ENCODE measurements at regions not wholly inside any gene's neighbourhood (a gene's known extent, or its start where the extent isn't known, plus 50 kb on each side); places are given as distances from the start of the nearest gene placed in this dataset.

DNA sequence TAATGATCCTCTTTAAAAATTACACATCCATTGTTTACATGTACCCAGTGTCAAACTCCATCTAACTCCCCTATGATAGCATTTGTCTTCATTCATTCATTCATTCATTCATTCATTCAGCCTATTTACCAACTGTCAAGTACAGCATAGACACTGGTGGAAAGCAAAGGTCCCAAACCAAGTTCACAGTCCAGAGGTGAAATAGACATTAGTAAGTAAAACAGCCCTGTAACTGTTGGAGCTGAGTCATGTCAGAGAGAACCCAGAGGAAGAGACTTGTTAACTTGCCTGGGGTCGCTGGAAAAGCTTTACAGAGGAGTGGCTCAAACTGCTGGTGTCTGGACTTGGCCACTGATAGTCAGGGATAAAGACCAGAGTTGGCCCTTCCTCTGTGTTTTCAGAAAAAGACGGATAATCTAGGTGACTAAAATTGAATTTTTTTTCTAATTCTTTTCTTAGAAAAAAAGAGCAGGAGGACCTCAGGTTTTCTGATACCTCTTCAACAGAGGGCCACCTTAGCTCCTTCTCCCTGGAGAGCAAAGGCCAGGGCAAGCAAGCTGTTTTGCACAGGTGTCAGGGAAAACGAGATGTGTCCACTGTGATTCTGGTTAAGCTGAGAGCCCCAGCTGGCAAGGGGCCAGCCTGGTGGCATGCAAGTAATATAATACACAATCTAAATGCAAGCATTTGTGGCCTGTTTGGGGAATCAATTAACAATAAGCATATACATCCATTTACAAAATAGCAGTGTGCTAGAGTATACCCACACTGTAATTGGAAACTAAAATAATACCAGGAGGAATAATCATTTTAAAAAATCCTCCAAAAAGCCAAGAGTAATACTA is 96.7 kb upstream of the SLC14A2 start:
- POLR2A ChIA-PET: no interaction called here
- Histone ChIP-seq H3K9me3 (replicated peaks; ENCODE audit: control insufficient read depth, insufficient read depth, low read length) (no peaks in the 10 kb centered on the region; the same call in 2 of the 3 replicates), H4K20me1 (ENCODE audit: control insufficient read depth, insufficient read depth) (no peaks in the 10 kb centered on the region), H3K36me3 (ENCODE audit: control insufficient read depth in 2 of 2, insufficient read depth in 2 of 2, low read length in 1 of 2) (no peaks in the 10 kb centered on the region), H3K27me3 (replicated peaks in 1 of 2; ENCODE audit: control insufficient read depth in 2 of 2, insufficient read depth in 2 of 2, low read length in 1 of 2) (no peaks in the 10 kb centered on the region; a peak in 1 of 4 replicates), H2AFZ (ENCODE audit: control insufficient read depth, low read depth, low read length) (no peak overlapping the region), H3K79me2 (ENCODE audit: control insufficient read depth, insufficient read depth, low read length) (no peaks in the 10 kb centered on the region), H3K4me3 (no peak overlapping the region), H3K4me1 (ENCODE audit: control insufficient read depth, insufficient read depth, low read length) (no peaks in the 10 kb centered on the region), H3K9ac (ENCODE audit: control insufficient read depth, insufficient read depth, low read length) (no peak overlapping the region), H3K27ac (ENCODE audit: control insufficient read depth, insufficient read depth) (no peak overlapping the region), H3K4me2 (ENCODE audit: control insufficient read depth, insufficient read depth) (no peak overlapping the region)
- intact Hi-C loops (cut with micrococcal nuclease; ENCODE audit: unreplicated experiment) (no loop called here), in situ Hi-C loops (cut with MboI) (no loop called here)
- FAIRE-seq: no peak
- 20% methylated on average over 3 of the region's 3 CpGs for WGBS (ENCODE audit: insufficient coverage, insufficient replicate concordance, low lambda C conversion rate, missing lambda C conversion rate)
- no peak for ATAC-seq
- BruUV-seq (replicated peaks): no TSS peak
- CTCF ChIA-PET: no interaction called here
- SMC1A ChIA-PET (ENCODE audit: uncharacterized antibody, unreplicated experiment): interaction anchor here (0.6 kb wide), 1 partner anchor 62 kb away, joined by 3 read pairs; no protein-coding TSS in a partner anchor
- DNase-seq (ENCODE audit: low read depth, low spot score): no peak
- RAD21 ChIA-PET (ENCODE audit: unreplicated experiment): no interaction called here
- TF ChIP-seq FOXM1 (IDR thresholded peaks at IDR 0.05; ENCODE audit: low read depth, low read length): no peak
- TF ChIP-seq, protein P1, sequence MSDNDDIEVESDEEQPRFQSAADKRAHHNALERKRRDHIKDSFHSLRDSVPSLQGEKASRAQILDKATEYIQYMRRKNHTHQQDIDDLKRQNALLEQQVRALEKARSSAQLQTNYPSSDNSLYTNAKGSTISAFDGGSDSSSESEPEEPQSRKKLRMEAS (IDR thresholded peaks at IDR 0.05; ENCODE audit: low read depth, low read length): no peak
- TF ChIP-seq, protein P2, sequence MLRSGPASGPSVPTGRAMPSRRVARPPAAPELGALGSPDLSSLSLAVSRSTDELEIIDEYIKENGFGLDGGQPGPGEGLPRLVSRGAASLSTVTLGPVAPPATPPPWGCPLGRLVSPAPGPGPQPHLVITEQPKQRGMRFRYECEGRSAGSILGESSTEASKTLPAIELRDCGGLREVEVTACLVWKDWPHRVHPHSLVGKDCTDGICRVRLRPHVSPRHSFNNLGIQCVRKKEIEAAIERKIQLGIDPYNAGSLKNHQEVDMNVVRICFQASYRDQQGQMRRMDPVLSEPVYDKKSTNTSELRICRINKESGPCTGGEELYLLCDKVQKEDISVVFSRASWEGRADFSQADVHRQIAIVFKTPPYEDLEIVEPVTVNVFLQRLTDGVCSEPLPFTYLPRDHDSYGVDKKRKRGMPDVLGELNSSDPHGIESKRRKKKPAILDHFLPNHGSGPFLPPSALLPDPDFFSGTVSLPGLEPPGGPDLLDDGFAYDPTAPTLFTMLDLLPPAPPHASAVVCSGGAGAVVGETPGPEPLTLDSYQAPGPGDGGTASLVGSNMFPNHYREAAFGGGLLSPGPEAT (IDR thresholded peaks at IDR 0.05; ENCODE audit: low read depth): no peak

All from GM12878 (cell line).